GM12873 (cell line): ENCODE measurements at regions not wholly inside any gene's neighbourhood (a gene's known extent, or its start where the extent isn't known, plus 50 kb on each side); places are given as distances from the start of the nearest gene placed in this dataset.

Experiments used
- CTCF ChIP-seq: IDR thresholded peaks from 2 replicates; pipeline ENCODE4 v1.5.1; 2012; ENCODE audit warnings: low read depth, mild to moderate bottlenecking, moderate library complexity, low read length, control low read depth; ENCODE audit not compliant: insufficient read depth; ENCODE audit errors: missing control alignments

DNA sequence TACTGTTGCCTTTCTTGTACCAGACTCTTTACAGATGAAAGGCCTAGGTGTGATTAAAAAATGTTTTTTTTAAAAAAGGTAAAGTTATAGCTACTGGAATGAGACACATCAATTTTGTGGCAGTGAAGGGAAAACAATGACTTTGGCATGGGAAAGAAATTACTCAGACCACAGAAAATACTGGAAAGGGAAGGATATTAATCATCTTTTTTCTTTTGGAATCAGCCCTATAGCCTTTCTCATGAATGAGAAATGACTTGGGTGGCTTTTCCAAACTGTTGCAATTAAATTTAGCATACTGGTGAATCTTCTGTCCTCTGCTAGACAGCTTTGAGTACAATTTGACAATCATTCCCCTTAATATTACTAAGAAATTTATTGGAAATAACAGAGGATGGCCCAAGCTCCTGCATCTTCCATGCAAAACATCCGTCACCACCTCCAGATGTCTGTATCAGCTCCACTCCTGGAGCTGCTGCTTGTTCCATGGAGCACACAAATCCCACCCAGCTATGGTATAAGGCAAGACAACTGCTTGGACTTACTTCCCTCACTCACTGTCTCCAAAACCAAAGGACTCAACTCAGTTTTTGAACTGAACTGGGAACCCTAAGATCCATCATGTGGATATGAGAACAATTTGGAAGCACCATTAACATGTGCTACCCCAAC, 97.6 kb upstream of the ARSJ start:
- no peak for TF ChIP-seq CTCF

- no peak for TF ChIP-seq CTCF
These were observed 98.2 kb upstream of the ARSJ start for GRCh38 chr4:114077610-114078009.

DNA sequence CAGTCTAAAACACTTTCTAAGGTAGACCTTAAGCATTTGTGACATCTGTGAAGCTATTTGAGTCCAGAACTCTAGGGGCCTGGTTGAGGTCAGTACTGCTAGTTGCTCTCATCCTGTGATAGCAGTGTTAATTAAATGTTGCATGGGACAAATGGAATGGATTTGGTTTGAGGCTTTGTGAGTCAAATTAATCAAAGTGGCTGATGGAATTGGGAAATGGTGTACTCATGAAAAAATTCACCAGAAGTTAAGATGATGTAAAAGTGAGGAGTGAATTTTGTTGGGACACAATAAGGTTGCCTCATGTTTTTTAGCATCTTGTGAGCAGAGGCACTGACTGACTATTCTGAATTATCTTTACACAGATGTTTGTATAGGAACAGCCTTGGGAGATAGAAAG, 99.2 kb upstream of the ARSJ start:
- TF ChIP-seq CTCF = no peak

DNA sequence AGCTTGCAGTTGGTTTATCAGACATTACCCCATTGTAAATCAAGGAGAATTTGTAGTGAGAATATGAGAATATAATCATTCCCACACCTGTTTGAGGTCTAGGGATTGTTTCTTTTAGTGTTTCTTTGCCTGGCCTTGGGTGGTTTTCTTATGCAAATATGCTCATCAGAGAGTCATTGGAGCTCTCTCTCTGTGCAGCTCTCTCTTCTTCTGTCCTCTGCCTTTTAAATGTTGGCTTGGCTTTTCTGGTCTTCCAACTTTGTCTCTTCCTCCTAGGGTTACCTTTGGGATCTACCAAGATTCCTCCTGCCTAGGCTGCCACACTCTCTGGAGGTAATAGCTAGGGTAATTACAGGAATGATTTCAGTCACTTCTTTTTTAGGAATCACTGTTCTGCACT, 102.3 kb upstream of the ARSJ start:
- TF ChIP-seq CTCF = no peak

- no peak for TF ChIP-seq CTCF
These were observed 102.9 kb upstream of the ARSJ start for GRCh38 chr4:114082348-114082747.

DNA sequence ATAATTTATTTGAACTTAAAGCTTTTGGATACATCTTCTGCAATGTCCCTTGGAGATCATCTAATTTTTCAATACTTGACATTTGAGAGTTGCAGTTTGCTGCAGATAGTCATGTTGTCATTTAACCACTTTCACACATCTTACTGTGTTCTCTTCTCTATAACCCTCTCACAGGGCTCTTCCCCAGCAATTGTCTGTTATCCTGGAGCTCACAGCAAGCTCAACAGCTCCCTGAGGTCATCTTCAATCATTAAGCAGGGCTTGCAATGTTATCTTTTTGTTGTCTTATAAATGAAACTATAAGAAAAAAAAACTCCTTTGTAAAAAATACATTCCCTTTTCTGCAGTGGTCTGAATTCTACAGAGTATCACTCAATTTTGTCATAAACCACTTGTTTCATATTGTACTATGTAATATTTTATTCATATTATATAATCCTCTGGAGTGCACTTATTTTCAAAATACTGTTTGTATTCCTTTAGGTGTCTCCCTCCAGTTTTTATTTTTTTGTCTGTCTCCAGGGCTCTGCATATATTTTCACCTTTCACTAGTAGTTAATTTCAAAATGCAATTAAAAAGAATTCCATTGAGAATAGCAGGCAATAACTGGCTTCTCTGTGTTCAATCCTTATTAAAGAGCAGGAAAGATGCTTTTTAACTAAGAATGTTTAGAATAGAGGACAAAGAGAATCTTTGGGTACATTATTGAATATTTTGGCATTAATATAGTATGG, 106.3 kb upstream of the ARSJ start:
- TF ChIP-seq CTCF = no peak

DNA sequence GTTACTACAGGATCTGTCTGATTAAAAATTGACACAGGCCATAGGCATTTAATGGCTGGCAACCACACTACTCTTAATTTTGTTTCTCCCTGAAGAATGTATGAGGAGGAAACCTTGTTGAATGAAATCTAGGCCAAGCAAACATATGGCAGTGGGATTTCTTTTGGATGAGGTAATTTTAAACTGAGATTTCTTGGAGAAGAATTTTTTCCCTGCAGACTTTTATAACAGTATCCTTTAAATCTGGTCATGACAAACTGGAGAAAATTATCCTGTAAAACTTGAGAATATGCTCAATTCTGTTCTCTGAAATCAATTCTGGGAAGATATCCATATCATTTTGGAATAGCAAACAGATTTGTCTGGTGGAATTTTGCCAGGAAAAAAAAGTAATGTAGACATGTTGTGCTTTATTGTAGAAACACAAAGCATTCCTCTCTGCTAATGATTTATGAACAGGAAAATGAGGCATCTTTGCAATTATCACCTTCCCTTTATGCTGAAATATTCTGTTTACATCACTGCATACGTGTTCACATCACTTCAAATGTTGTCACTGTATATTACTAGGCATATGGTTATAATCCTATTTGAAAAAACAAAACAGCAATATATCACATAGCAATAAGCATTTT, 108.3 kb upstream of the ARSJ start:
- no peak for TF ChIP-seq CTCF
